Keratinocyte (primary cell): ENCODE measurements at regions not wholly inside any gene's neighbourhood (a gene's known extent, or its start where the extent isn't known, plus 50 kb on each side); places are given as distances from the start of the nearest gene placed in this dataset.

Source experiments
- EZH2 ChIP-seq: IDR thresholded peaks from one replicate; pipeline ENCODE4 v1.6.1; 2012; ENCODE audit warnings: inconsistent platforms, mild to moderate bottlenecking, low read length, moderate library complexity
- TF ChIP-seq, protein P1 (sequence below), 3 experiments: IDR thresholded peaks in 1 of 3; conservative IDR thresholded peaks in 1 of 3; optimal IDR thresholded peaks in 1 of 3; 2 replicates in 2 of 3; 3 replicates in 1 of 3; pipeline versions ENCODE3 to v1.5.1; 2011; ENCODE audit warnings: low read length in 3 of 3, mild to moderate bottlenecking in 3 of 3, moderate library complexity in 2 of 3, control low read depth in 1 of 3, inconsistent platforms in 1 of 3; ENCODE audit not compliant: insufficient read depth in 2 of 3; ENCODE audit errors: extremely low read depth in 1 of 3

DNA sequence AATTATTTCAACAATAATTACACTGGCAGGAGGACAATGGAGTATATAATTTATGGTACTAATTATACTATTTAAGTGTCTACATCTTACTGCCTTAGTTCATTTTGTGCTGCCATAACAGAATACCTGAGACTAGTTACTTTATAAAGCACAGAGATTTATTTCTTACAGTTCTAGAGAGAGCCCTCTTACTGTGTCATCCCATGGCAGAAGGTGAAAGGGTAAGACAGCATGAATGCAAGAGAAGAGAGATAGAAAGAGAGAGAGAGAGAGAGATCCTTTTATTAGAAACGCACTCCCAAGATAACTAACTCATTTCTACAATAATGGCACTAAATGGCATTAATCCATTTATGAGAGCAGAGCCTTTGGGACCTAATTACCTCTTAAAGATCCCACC is 314.7 kb downstream of the EPM2A start:
- TF ChIP-seq, protein P1, sequence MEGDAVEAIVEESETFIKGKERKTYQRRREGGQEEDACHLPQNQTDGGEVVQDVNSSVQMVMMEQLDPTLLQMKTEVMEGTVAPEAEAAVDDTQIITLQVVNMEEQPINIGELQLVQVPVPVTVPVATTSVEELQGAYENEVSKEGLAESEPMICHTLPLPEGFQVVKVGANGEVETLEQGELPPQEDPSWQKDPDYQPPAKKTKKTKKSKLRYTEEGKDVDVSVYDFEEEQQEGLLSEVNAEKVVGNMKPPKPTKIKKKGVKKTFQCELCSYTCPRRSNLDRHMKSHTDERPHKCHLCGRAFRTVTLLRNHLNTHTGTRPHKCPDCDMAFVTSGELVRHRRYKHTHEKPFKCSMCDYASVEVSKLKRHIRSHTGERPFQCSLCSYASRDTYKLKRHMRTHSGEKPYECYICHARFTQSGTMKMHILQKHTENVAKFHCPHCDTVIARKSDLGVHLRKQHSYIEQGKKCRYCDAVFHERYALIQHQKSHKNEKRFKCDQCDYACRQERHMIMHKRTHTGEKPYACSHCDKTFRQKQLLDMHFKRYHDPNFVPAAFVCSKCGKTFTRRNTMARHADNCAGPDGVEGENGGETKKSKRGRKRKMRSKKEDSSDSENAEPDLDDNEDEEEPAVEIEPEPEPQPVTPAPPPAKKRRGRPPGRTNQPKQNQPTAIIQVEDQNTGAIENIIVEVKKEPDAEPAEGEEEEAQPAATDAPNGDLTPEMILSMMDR (optimal IDR thresholded peaks at IDR 0.05 in 1 of 3, IDR thresholded peaks at IDR 0.05 in 1 of 3, conservative IDR thresholded peaks at IDR 0.05 in 1 of 3; ENCODE audit: extremely low read depth in 1 of 3, insufficient read depth in 2 of 3, low read length in 3 of 3), result no peak
- no peak for TF ChIP-seq EZH2
